ENCODE measurements at regions not wholly inside any gene's neighbourhood (a gene's known extent, or its start where the extent isn't known, plus 50 kb on each side); places are given as distances from the start of the nearest gene placed in this dataset.

GRCh38 chr3:76231258-76231657 is 445.9 kb upstream of the ZNF717 start:
- TF ChIP-seq CTCF (IDR thresholded peaks at IDR 0.05) (no peak), POLR2A (IDR thresholded peaks at IDR 0.05) (no peak)

Data from Peyer's patch (tissue), 4 donors.